Upper lobe of left lung (tissue), 6 donors: ENCODE measurements at regions not wholly inside any gene's neighbourhood (a gene's known extent, or its start where the extent isn't known, plus 50 kb on each side); places are given as distances from the start of the nearest gene placed in this dataset.

Source experiments
- ATAC-seq, 2 donors: fragments of 200-7000 bp; cut with Tn5 transposase; one replicate each; pipeline ENCODE4 v1.9.1; 2022; ENCODE audit warnings: mild to moderate bottlenecking in 2 of 2, moderate library complexity in 2 of 2; ENCODE audit not compliant: low FRiP score in 2 of 2
- DNase-seq, 2 donors: peaks; one replicate each; pipeline ENCODE4 v3.0.0-alpha.2; 2019 to 2020
- H3K27ac ChIP-seq, 4 donors: fragments of 200-600 bp; sonication (generic); one replicate each; pipeline ENCODE4 v1.5.1; 2016 to 2019
- H3K27me3 ChIP-seq, 4 donors: fragments of 200-600 bp; sonication (generic); one replicate each; pipeline ENCODE4 v1.5.1; 2017 to 2019
- H3K36me3 ChIP-seq, 4 donors: fragments of 200-600 bp; sonication (generic); one replicate each; pipeline ENCODE4 v1.5.1; 2016 to 2019
- H3K4me1 ChIP-seq, 4 donors: fragments of 200-600 bp; sonication (generic); one replicate each; pipeline ENCODE4 v1.5.1; 2018 to 2019
- H3K4me3 ChIP-seq, 4 donors: fragments of 200-600 bp; sonication (generic); one replicate each; pipeline ENCODE4 v1.5.1; 2017 to 2019; ENCODE audit warnings: mild to moderate bottlenecking in 2 of 4, moderate library complexity in 1 of 4
- H3K9me3 ChIP-seq, 4 donors: fragments of 200-600 bp; sonication (generic); one replicate each; pipeline ENCODE4 v1.5.1; 2018 to 2019
- CTCF ChIP-seq, 6 experiments: fragments of 450-650 bp in 4 of 6; fragments of 200-600 bp in 2 of 6; sonication (generic) in 2 of 6; IDR thresholded peaks; one replicate each; pipeline ENCODE4 v1.5.1; 2016 to 2019; ENCODE audit warnings: antibody characterized with exemption in 6 of 6
- EP300 ChIP-seq, 4 donors: sonication (generic); formaldehyde crosslinking; IDR thresholded peaks; one replicate each; pipeline ENCODE4 v1.5.1; 2017; ENCODE audit warnings: antibody characterized with exemption in 4 of 4, control low read depth in 2 of 4
- POLR2A ChIP-seq, 4 donors: fragments of 450-650 bp; IDR thresholded peaks; one replicate each; pipeline ENCODE4 v1.5.1; 2016 to 2017; ENCODE audit warnings: antibody characterized with exemption in 4 of 4, mild to moderate bottlenecking in 2 of 4
- POLR2AphosphoS5 ChIP-seq, 2 donors: sonication (generic); formaldehyde crosslinking; IDR thresholded peaks; one replicate each; pipeline ENCODE4 v1.5.1; 2017; ENCODE audit warnings: antibody characterized with exemption in 2 of 2
- WGBS, 2 donors: methylation state at CpG; one replicate each; pipeline ENCODE4 v1.1.5; 2017 to 2018; 5-methylcytosine and 5-hydroxymethylcytosine counted together
- donor health status: DM: no; HTN: no; CAD: no; lungs with moderate emphysema.
- donor health status: DM: no; HTN: yes; CAD: no; lungs with severe emphysema.

GRCh38 chr11:29934115-29934638 lies 82.7 kb downstream of the KCNA4 start:
- 84 to 88% methylated on average over 9 to 18 of the region's 19 CpGs for WGBS, 2 donors
- Histone ChIP-seq H3K4me1 (no peaks in the 10 kb centered on the region), H3K9me3 (peaks cover 0 to 5% (median 0%) of the 10 kb centered on the region in 4 donors), H3K36me3 (no peaks in the 10 kb centered on the region), H3K27ac (no peak overlapping the region), H3K4me3 (no peak overlapping the region), H3K27me3 (no peaks in the 10 kb centered on the region)
- TF ChIP-seq EP300 (IDR thresholded peaks at IDR 0.05) (no peak), POLR2A (IDR thresholded peaks at IDR 0.05) (no peak), POLR2AphosphoS5 (IDR thresholded peaks at IDR 0.05) (no peak), CTCF (IDR thresholded peaks at IDR 0.05) (no peak)
- ATAC-seq = peak; percentile 10 to 34
- DNase-seq = peak in 1 of 2 donors; percentile 65

GRCh38 chr11:29916040-29916439 lies 100.8 kb downstream of the KCNA4 start:
- WGBS, 2 donors = 87 to 88% methylated on average over 8 of the region's 8 CpGs
- no peak for ATAC-seq
- no peak overlapping the region for H3K4me3 ChIP-seq

GRCh38 chr11:29914203-29914930 lies 102.5 kb downstream of the KCNA4 start:
- ATAC-seq = no peak
- no peaks in the 10 kb centered on the region for H3K27me3 ChIP-seq
- no peak for DNase-seq
- no peaks in the 10 kb centered on the region for H3K36me3 ChIP-seq
- H3K9me3 ChIP-seq = no peaks in the 10 kb centered on the region
- WGBS, 2 donors = 66 to 80% methylated on average over 2 of the region's 2 CpGs
- no peaks in the 10 kb centered on the region for H3K4me1 ChIP-seq
- TF ChIP-seq POLR2AphosphoS5 (IDR thresholded peaks at IDR 0.05) (no peak), EP300 (IDR thresholded peaks at IDR 0.05) (no peak), CTCF (IDR thresholded peaks at IDR 0.05) (no peak), POLR2A (IDR thresholded peaks at IDR 0.05) (no peak)
- no peak overlapping the region for H3K27ac ChIP-seq
- no peak overlapping the region for H3K4me3 ChIP-seq

More at GRCh38 chr11:29916040-29916439, 100.8 kb downstream of the KCNA4 start:
- H3K9me3 ChIP-seq = no peaks in the 10 kb centered on the region
- TF ChIP-seq POLR2AphosphoS5 (IDR thresholded peaks at IDR 0.05) = no peak
- no peak for TF ChIP-seq POLR2A (IDR thresholded peaks at IDR 0.05)
- no peak for TF ChIP-seq CTCF (IDR thresholded peaks at IDR 0.05)
- no peak for TF ChIP-seq EP300 (IDR thresholded peaks at IDR 0.05)
- DNase-seq = no peak
- no peak overlapping the region for H3K27ac ChIP-seq
- no peaks in the 10 kb centered on the region for H3K36me3 ChIP-seq
- H3K27me3 ChIP-seq = no peaks in the 10 kb centered on the region
- no peaks in the 10 kb centered on the region for H3K4me1 ChIP-seq

GRCh38 chr11:29913352-29913751 lies 103.5 kb downstream of the KCNA4 start:
- Histone ChIP-seq H3K27me3 (no peaks in the 10 kb centered on the region), H3K4me1 (no peaks in the 10 kb centered on the region), H3K9me3 (no peaks in the 10 kb centered on the region), H3K36me3 (no peaks in the 10 kb centered on the region), H3K4me3 (no peak overlapping the region), H3K27ac (no peak overlapping the region)
- no peak for DNase-seq
- no peak for TF ChIP-seq EP300 (IDR thresholded peaks at IDR 0.05)
- no peak for TF ChIP-seq CTCF (IDR thresholded peaks at IDR 0.05)
- TF ChIP-seq POLR2A (IDR thresholded peaks at IDR 0.05) = no peak
- no peak for TF ChIP-seq POLR2AphosphoS5 (IDR thresholded peaks at IDR 0.05)
- no peak for ATAC-seq
- WGBS, 2 donors = 90 to 91% methylated on average over 4 of the region's 4 CpGs

GRCh38 chr11:29900382-29900781 lies 116.4 kb downstream of the KCNA4 start:
- Histone ChIP-seq H3K4me3 (no peak overlapping the region), H3K27ac (no peak overlapping the region), H3K27me3 (no peaks in the 10 kb centered on the region), H3K4me1 (no peaks in the 10 kb centered on the region), H3K36me3 (no peaks in the 10 kb centered on the region), H3K9me3 (no peaks in the 10 kb centered on the region)
- ATAC-seq = no peak
- TF ChIP-seq POLR2AphosphoS5 (IDR thresholded peaks at IDR 0.05) = no peak
- no peak for TF ChIP-seq EP300 (IDR thresholded peaks at IDR 0.05)
- TF ChIP-seq POLR2A (IDR thresholded peaks at IDR 0.05) = no peak
- TF ChIP-seq CTCF (IDR thresholded peaks at IDR 0.05) = no peak
- DNase-seq = no peak
